H9 (cell line): ENCODE measurements at regions not wholly inside any gene's neighbourhood (a gene's known extent, or its start where the extent isn't known, plus 50 kb on each side); places are given as distances from the start of the nearest gene placed in this dataset.

Source experiments
- DNase-seq: peaks from one replicate; pipeline ENCODE4 v3.0.0-alpha.2; 2017
- H2AFZ ChIP-seq: one replicate; pipeline ENCODE4 v1.6.1; 2013; ENCODE audit warnings: mild to moderate bottlenecking, low read length, control low read depth, moderate library complexity
- H2AK5ac ChIP-seq: 2 replicates; pipeline ENCODE4 v1.6.1; 2013; ENCODE audit warnings: low read length, control low read depth, mixed read lengths; ENCODE audit not compliant: insufficient read length
- H2BK120ac ChIP-seq: one replicate; pipeline ENCODE4 v1.6.1; 2013; ENCODE audit warnings: low read depth, mild to moderate bottlenecking, low read length, control low read depth, inconsistent platforms; ENCODE audit not compliant: poor library complexity, severe bottlenecking
- H2BK12ac ChIP-seq: 2 replicates; pipeline ENCODE4 v1.6.1; 2013; ENCODE audit warnings: low read length, control low read depth, mixed read lengths, low read depth; ENCODE audit not compliant: insufficient read length
- H2BK15ac ChIP-seq: 2 replicates; pipeline ENCODE4 v1.6.1; 2013; ENCODE audit warnings: low read depth, low read length, control low read depth
- H2BK20ac ChIP-seq: one replicate; pipeline ENCODE4 v1.6.1; 2013; ENCODE audit warnings: low read depth, mild to moderate bottlenecking, low read length, control low read depth, inconsistent platforms; ENCODE audit not compliant: poor library complexity, severe bottlenecking
- H2BK5ac ChIP-seq: 2 replicates; pipeline ENCODE4 v1.6.1; 2013; ENCODE audit warnings: low read length, control low read depth, mixed read lengths; ENCODE audit not compliant: insufficient read length
- H3K14ac ChIP-seq: 2 replicates; pipeline ENCODE4 v1.6.1; 2013; ENCODE audit warnings: low read length, control low read depth; ENCODE audit not compliant: insufficient read depth
- H3K18ac ChIP-seq: 2 replicates; pipeline ENCODE4 v1.6.1; 2013; ENCODE audit warnings: low read depth, mild to moderate bottlenecking, mixed read lengths, low read length, control low read depth; ENCODE audit not compliant: insufficient read length
- H3K23ac ChIP-seq: 2 replicates; pipeline ENCODE4 v1.6.1; 2013; ENCODE audit warnings: low read length, control low read depth, mixed read lengths, low read depth; ENCODE audit not compliant: insufficient read length
- H3K23me2 ChIP-seq: 2 replicates; pipeline ENCODE4 v1.6.1; 2013; ENCODE audit warnings: low read depth, mild to moderate bottlenecking, mixed read lengths, low read length, control low read depth; ENCODE audit not compliant: insufficient read length, poor library complexity, severe bottlenecking
- H3K27ac ChIP-seq: 2 replicates; pipeline ENCODE4 v1.5.1; 2013; ENCODE audit warnings: low read length, control low read depth, mixed read lengths, low read depth; ENCODE audit not compliant: insufficient read length
- H3K27me3 ChIP-seq: 2 replicates; pipeline ENCODE4 v1.6.1; 2013; ENCODE audit warnings: low read length, control low read depth, inconsistent platforms; ENCODE audit not compliant: insufficient read depth
- H3K4ac ChIP-seq: 2 replicates; pipeline ENCODE4 v1.6.1; 2013; ENCODE audit warnings: low read depth, mild to moderate bottlenecking, control low read depth, inconsistent platforms, low read length, moderate library complexity
- H3K4me1 ChIP-seq: 2 replicates; pipeline ENCODE4 v1.6.1; 2013; ENCODE audit warnings: low read length, control low read depth, inconsistent platforms; ENCODE audit not compliant: insufficient read depth
- H3K4me2 ChIP-seq: 2 replicates; pipeline ENCODE4 v1.6.1; 2013; ENCODE audit warnings: low read length, control low read depth, mixed read lengths; ENCODE audit not compliant: insufficient read length, insufficient read depth
- H3K56ac ChIP-seq: 2 replicates; pipeline ENCODE4 v1.6.1; 2013; ENCODE audit warnings: low read depth, mild to moderate bottlenecking, mixed read lengths, low read length, control low read depth; ENCODE audit not compliant: insufficient read length
- H3K79me1 ChIP-seq: 2 replicates; pipeline ENCODE4 v1.6.1; 2013; ENCODE audit warnings: low read depth, mild to moderate bottlenecking, moderate library complexity, low read length, control low read depth, inconsistent platforms; ENCODE audit not compliant: insufficient read depth, poor library complexity, severe bottlenecking
- H3K79me2 ChIP-seq: 2 replicates; pipeline ENCODE4 v1.6.1; 2013; ENCODE audit warnings: low read length, control low read depth, inconsistent platforms; ENCODE audit not compliant: insufficient read depth
- H3K9ac ChIP-seq: 2 replicates; pipeline ENCODE4 v1.6.1; 2013; ENCODE audit warnings: low read length, control low read depth, mixed read lengths; ENCODE audit not compliant: insufficient read length; ENCODE audit errors: extremely low read depth
- H3K9me3 ChIP-seq: one replicate; pipeline ENCODE4 v1.6.1; 2013; ENCODE audit warnings: low read depth, low read length, inconsistent platforms; ENCODE audit not compliant: control insufficient read depth
- H3T11ph ChIP-seq: one replicate; pipeline ENCODE4 v1.6.1; 2013; ENCODE audit warnings: mild to moderate bottlenecking, low read length, control low read depth, inconsistent platforms
- H4K20me1 ChIP-seq: one replicate; pipeline ENCODE4 v1.6.1; 2013; ENCODE audit not compliant: control insufficient read depth, insufficient read length, insufficient read depth
- H4K5ac ChIP-seq: 2 replicates; pipeline ENCODE4 v1.6.1; 2013; ENCODE audit warnings: low read depth, mild to moderate bottlenecking, mixed read lengths, low read length, control low read depth; ENCODE audit not compliant: insufficient read length
- H4K8ac ChIP-seq: replicated peaks from 2 replicates; pipeline ENCODE4 v1.6.1; 2013; ENCODE audit warnings: low read length, control low read depth, mixed read lengths, low read depth; ENCODE audit not compliant: insufficient read length
- H4K91ac ChIP-seq: 2 replicates; pipeline ENCODE4 v1.6.1; 2013; ENCODE audit warnings: low read depth, mild to moderate bottlenecking, moderate library complexity, mixed read lengths, low read length, control low read depth; ENCODE audit not compliant: insufficient read length
- H3K27ac Mint-ChIP-seq, 3 experiments: 2 replicates in 2 of 3; 3 replicates in 1 of 3; pipeline ENCODE4 v1.8.0; 2020 to 2021; ENCODE audit warnings: mixed read lengths in 3 of 3, mild to moderate bottlenecking in 1 of 3, moderate library complexity in 1 of 3
- H3K27me3 Mint-ChIP-seq: 2 replicates; pipeline ENCODE4 v1.8.0; 2021; ENCODE audit warnings: low read depth, mild to moderate bottlenecking, moderate library complexity, mixed read lengths
- H3K36me3 Mint-ChIP-seq, 3 experiments: 2 replicates in 2 of 3; 3 replicates in 1 of 3; pipeline ENCODE4 v1.8.0; 2020 to 2021; ENCODE audit warnings: low read depth in 3 of 3, mixed read lengths in 3 of 3; ENCODE audit not compliant: insufficient read depth in 1 of 3
- H3K4me1 Mint-ChIP-seq, 2 experiments: 2 replicates each; pipeline ENCODE4 v1.8.0; 2020; ENCODE audit warnings: mixed read lengths in 2 of 2
- H3K4me3 Mint-ChIP-seq, 2 experiments: 2 replicates in 1 of 2; 3 replicates in 1 of 2; pipeline ENCODE4 v1.8.0; 2020 to 2021; ENCODE audit warnings: mild to moderate bottlenecking in 2 of 2, mixed read lengths in 2 of 2, moderate library complexity in 1 of 2
- H3K9me3 Mint-ChIP-seq, 2 experiments: 2 replicates in 1 of 2; 3 replicates in 1 of 2; pipeline ENCODE4 v1.8.0; 2020; ENCODE audit warnings: mild to moderate bottlenecking in 2 of 2, mixed read lengths in 2 of 2, moderate library complexity in 1 of 2
- CTCF ChIP-seq: fragments of 200-600 bp; sonication (generic); conservative IDR thresholded peaks from 3 replicates; pipeline ENCODE4 v1.8.0; 2021; ENCODE audit warnings: antibody characterized with exemption, mild to moderate bottlenecking
- WGBS: extraction: QIAGEN DNeasy Blood & Tissue Kit; methylation state at CpG from one replicate; pipeline ENCODE4 v1.1.7; 2013; ENCODE audit warnings: missing lambda C conversion rate, low lambda C conversion rate, mixed read lengths; ENCODE audit not compliant: insufficient read length; ENCODE audit errors: extremely low coverage; 5-methylcytosine and 5-hydroxymethylcytosine counted together

DNA sequence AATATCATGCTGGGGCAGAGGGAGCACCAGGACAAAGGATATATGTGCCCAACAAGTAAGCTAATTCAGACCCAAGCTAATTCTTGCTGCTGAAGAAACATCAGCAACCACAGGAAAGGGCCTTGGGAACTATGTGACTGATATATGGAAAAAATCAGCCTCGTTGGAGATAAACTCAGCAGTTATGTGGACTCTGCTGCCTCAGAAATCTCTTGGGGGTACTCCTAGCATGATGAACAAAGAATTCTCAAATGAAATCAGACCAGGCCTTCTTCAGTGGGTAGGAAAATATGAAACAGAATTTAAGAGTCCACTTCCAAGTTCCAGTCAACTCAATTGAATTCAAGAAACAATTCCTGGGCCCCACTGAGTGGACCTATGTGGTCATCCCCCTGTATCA is 367.9 kb downstream of the TNS1 start:
- Histone ChIP-seq H2BK20ac (no peak overlapping the region), H3K79me1 (no peaks in the 10 kb centered on the region), H3K9me3 (no peaks in the 10 kb centered on the region), H3K14ac (no peak overlapping the region), H4K8ac (no peak overlapping the region), H3K4ac (no peak overlapping the region), H3K23ac (no peak overlapping the region), H3K79me2 (no peaks in the 10 kb centered on the region), H2BK12ac (no peak overlapping the region), H3K4me1 (no peaks in the 10 kb centered on the region), H3K18ac (no peak overlapping the region), H4K91ac (no peak overlapping the region), H2BK120ac (no peak overlapping the region), H3K56ac (no peak overlapping the region), H3K27ac (no peak overlapping the region), H3T11ph (no peak overlapping the region), H2AFZ (no peak overlapping the region), H2BK15ac (no peak overlapping the region), H3K27me3 (no peaks in the 10 kb centered on the region), H2BK5ac (no peak overlapping the region), H4K20me1 (no peaks in the 10 kb centered on the region), H3K4me2 (no peak overlapping the region), H4K5ac (no peak overlapping the region), H2AK5ac (no peak overlapping the region), H3K23me2 (no peaks in the 10 kb centered on the region), H3K9ac (no peak overlapping the region)
- H3K27me3 Mint-ChIP-seq = peaks cover 4% of the 10 kb centered on the region; the same call in 1 of the 2 replicates
- TF ChIP-seq CTCF = no peak
- DNase-seq = no peak
- no CpG with 5 or more reads among the region's 1 CpG for WGBS
- H3K36me3 Mint-ChIP-seq = no peaks in the 10 kb centered on the region; a peak in 1 of 7 replicates
- H3K9me3 Mint-ChIP-seq = no peaks in the 10 kb centered on the region
- H3K27ac Mint-ChIP-seq = no peak overlapping the region
- H3K4me3 Mint-ChIP-seq = no peak overlapping the region
- H3K4me1 Mint-ChIP-seq = peaks cover 0 to 8% of the 10 kb centered on the region in 2 experiments; a peak in 2 of 4 replicates
